OCI-LY1 (cell line): ENCODE measurements at regions not wholly inside any gene's neighbourhood (a gene's known extent, or its start where the extent isn't known, plus 50 kb on each side); places are given as distances from the start of the nearest gene placed in this dataset.

Experiments used
- EZH2 ChIP-seq: fragments of 200-600 bp; sonication (generic), shearing (Covaris generic); IDR thresholded peaks from 2 replicates; pipeline ENCODE4 v1.8.0; 2017; ENCODE audit warnings: borderline replicate concordance, mixed run types, mild to moderate bottlenecking, antibody characterized with exemption, low read length, moderate library complexity, mixed read lengths
- TF ChIP-seq, protein P1 (sequence below): fragments of 200-600 bp; sonication (generic), shearing (Covaris generic); IDR thresholded peaks from 2 replicates; pipeline ENCODE4 v1.5.1; 2017; ENCODE audit warnings: mild to moderate bottlenecking, antibody characterized with exemption, low read length, moderate library complexity, mixed read lengths

DNA sequence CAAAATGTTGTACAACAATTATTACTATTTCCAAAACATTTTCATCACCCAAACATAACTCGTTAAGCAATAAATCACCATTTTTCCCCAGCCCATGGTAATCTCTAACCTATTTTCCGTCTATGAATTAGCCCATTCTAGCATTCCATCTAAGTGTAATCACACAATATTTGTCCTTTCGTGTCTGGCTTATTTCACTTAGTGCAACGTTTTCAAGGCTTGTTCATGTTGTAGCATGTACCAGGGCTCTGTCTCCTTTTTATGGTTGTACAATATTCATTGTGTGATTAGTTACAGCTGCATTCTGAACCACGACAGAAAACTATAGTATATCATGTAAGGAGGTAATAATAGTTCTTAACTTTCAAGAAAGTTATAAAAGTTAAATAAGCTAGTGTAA lies 656.0 kb upstream of the HS3ST1 start:
- TF ChIP-seq, protein P1, sequence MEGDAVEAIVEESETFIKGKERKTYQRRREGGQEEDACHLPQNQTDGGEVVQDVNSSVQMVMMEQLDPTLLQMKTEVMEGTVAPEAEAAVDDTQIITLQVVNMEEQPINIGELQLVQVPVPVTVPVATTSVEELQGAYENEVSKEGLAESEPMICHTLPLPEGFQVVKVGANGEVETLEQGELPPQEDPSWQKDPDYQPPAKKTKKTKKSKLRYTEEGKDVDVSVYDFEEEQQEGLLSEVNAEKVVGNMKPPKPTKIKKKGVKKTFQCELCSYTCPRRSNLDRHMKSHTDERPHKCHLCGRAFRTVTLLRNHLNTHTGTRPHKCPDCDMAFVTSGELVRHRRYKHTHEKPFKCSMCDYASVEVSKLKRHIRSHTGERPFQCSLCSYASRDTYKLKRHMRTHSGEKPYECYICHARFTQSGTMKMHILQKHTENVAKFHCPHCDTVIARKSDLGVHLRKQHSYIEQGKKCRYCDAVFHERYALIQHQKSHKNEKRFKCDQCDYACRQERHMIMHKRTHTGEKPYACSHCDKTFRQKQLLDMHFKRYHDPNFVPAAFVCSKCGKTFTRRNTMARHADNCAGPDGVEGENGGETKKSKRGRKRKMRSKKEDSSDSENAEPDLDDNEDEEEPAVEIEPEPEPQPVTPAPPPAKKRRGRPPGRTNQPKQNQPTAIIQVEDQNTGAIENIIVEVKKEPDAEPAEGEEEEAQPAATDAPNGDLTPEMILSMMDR = no peak
- TF ChIP-seq EZH2 = no peak
